ENCODE measurements at regions not wholly inside any gene's neighbourhood (a gene's known extent, or its start where the extent isn't known, plus 50 kb on each side); places are given as distances from the start of the nearest gene placed in this dataset.
"Not testable (repeated sequence)": the region's sequence is repeated elsewhere in the genome, so short reads cannot be mapped to it uniquely, and the experiment has no call there.

DNA sequence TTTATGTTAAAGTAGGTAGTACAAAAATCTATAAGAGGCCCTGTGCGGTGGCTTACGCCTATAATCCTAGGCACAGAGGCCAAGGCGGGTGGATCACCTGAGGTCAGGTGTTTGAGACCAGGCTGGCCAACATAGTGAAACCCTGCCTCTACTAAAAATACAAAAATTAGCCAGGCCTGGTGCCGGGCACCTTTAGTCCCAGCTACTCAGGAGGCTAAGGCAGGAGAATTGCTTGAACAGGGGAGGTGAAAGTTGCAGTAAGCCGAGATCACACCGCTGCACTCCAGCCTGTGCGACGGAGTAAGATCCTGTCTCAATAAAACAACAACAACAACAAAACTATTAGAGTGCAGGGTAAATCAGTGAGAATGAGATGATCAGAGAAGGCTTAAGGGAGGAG lies 634.5 kb downstream of the NR2F1-AS1 start:
- Mint-ChIP-seq H3K36me3 (no peaks in the 10 kb centered on the region), H3K4me1 (no peaks in the 10 kb centered on the region), H3K4me3 (no peak overlapping the region), H3K27me3 (no peaks in the 10 kb centered on the region), H3K9me3 (peaks cover 13% of the 10 kb centered on the region), H3K27ac (no peak overlapping the region)
- ATAC-seq = no peak

DNA sequence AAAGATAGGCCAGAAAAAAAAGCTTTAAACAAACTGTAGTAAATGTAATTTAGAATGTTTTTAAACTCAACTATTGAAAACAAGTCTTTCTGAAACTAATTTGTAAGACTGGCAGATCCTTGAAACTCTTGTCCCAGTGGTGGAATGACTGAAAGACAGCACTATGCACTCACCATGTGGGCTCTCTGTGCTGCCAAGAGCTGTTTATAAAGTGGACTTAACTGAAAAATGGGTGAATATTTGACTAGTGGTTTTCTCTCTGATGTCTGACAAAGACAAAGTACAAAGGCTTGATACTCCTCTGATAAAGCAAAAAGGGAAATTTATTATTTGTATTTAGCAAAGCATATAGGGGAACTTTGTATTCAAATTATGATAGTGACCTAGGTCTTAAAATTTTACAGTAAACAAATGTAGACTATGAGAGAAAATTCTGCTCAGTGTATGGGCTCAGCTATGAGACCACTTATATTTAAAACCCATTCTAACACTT lies 635.4 kb downstream of the NR2F1-AS1 start:
- Mint-ChIP-seq H3K27ac (no peak overlapping the region), H3K36me3 (no peaks in the 10 kb centered on the region), H3K27me3 (no peaks in the 10 kb centered on the region), H3K4me1 (no peaks in the 10 kb centered on the region), H3K4me3 (no peak overlapping the region), H3K9me3 (peaks cover 9% of the 10 kb centered on the region)
- ATAC-seq = no peak

DNA sequence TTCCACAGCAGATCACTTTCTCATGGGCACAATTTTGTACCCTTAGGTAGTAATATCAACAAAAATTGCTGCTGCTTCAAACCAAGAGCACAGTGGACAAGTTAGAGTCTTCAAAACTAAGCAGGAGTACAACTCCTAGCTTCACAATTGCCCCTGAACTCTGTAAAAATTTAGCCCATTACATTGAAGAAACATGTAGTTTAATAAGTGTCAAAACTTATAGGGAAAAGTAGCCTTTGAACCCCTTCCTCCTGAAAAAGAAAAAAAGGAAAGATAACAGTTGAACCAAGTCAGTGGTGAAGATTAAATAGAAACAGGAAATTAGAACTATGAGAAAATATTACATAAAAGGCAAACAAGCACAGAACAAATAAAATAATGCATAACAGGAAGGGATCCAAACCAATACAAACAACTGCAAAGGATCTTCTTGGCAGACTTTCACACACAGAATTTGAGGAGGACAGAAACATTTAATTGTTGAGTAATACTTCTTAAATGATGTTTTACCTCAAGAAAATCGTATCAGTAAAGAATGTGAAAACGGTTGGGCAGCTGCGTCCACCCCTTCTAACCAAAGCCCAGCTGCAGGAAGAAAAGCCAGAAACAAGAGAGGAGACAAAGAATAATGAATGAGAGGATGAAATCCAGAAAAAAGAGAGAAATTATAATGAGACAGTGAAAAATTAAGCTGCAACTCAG lies 636.0 kb downstream of the NR2F1-AS1 start:
- H3K4me3 Mint-ChIP-seq = no peak overlapping the region
- peaks cover 8% of the 10 kb centered on the region for H3K9me3 Mint-ChIP-seq
- no peaks in the 10 kb centered on the region for H3K27me3 Mint-ChIP-seq
- ATAC-seq = no peak
- H3K36me3 Mint-ChIP-seq = no peaks in the 10 kb centered on the region
- H3K27ac Mint-ChIP-seq = no peak overlapping the region
- no peaks in the 10 kb centered on the region for H3K4me1 Mint-ChIP-seq

DNA sequence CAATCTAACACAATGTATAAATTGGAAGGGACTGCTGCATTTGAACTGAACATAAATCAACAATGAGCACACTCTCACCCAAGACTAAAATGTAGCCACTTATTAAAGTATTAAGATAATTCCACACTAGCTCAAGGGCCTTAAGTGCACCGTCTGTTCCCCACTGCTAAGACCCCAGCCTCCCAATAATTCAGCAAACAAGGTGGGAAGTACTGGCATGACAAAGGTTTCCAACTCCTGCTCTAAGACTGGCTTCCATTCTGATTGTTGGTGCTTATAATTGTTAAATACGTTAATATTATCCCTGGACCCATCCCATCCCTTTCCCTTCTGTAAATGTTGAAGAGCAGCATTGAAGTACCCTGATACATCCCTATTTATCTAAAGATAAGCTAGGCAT lies 636.7 kb downstream of the NR2F1-AS1 start:
- no peaks in the 10 kb centered on the region for H3K27me3 Mint-ChIP-seq
- H3K9me3 Mint-ChIP-seq = peaks cover 6% of the 10 kb centered on the region
- no peaks in the 10 kb centered on the region for H3K36me3 Mint-ChIP-seq
- H3K4me1 Mint-ChIP-seq = no peaks in the 10 kb centered on the region
- no peak overlapping the region for H3K4me3 Mint-ChIP-seq
- no peak overlapping the region for H3K27ac Mint-ChIP-seq
- ATAC-seq = no peak

DNA sequence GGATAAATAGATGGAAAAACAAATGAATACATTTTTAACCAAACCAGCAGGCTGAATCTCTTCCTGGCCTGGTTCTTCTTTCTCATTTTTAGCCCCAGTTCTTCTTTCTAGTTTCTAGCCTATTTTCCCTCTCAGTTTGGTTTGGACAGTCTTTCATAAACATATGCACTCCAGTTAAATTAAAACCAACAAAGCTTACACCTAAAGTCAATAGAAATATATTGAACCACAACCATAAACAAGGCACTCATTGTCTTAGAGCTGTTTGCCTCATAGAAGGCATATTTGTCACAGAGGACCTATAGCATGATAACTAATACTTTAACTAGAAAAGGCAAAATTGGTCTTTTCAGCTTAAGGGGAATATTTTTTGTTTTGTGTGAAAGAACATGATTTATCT lies 638.3 kb downstream of the NR2F1-AS1 start:
- no peaks in the 10 kb centered on the region for H3K27me3 Mint-ChIP-seq
- peaks cover 6% of the 10 kb centered on the region for H3K9me3 Mint-ChIP-seq
- H3K27ac Mint-ChIP-seq = no peak overlapping the region
- no peaks in the 10 kb centered on the region for H3K4me1 Mint-ChIP-seq
- no peak for ATAC-seq
- H3K36me3 Mint-ChIP-seq = no peaks in the 10 kb centered on the region
- H3K4me3 Mint-ChIP-seq = no peak overlapping the region

DNA sequence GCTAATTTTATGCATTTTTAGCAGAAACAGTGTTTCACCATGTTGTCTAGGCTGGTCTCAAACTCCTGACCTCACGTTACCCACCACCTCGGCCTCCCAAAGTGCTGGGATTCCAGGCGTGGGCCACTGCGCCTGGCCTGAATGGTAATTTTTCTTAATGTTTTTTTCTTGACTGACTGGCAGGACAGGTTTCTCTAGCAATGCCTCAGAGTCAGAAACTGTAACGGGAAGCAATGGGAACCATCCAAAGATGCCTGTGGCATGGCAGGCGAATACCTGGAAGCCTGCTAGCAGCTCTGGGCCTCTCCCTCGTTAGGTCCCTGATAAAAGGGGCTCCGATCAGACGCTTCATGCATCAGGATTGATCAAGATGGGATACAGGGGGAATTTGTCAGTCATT lies 639.2 kb downstream of the NR2F1-AS1 start:
- Mint-ChIP-seq H3K4me1 (no peaks in the 10 kb centered on the region), H3K9me3 (peaks cover 2% of the 10 kb centered on the region), H3K27ac (no peak overlapping the region), H3K36me3 (no peaks in the 10 kb centered on the region), H3K4me3 (no peak overlapping the region), H3K27me3 (no peaks in the 10 kb centered on the region)
- no peak for ATAC-seq

- H3K36me3 Mint-ChIP-seq = no peaks in the 10 kb centered on the region
- H3K27me3 Mint-ChIP-seq = no peaks in the 10 kb centered on the region
- no peak for ATAC-seq
- H3K9me3 Mint-ChIP-seq = peaks cover 2% of the 10 kb centered on the region
- no peaks in the 10 kb centered on the region for H3K4me1 Mint-ChIP-seq
- H3K4me3 Mint-ChIP-seq = no peak overlapping the region
- no peak overlapping the region for H3K27ac Mint-ChIP-seq
These were observed 641.6 kb downstream of the NR2F1-AS1 start for GRCh38 chr5:92939428-92939827.

DNA sequence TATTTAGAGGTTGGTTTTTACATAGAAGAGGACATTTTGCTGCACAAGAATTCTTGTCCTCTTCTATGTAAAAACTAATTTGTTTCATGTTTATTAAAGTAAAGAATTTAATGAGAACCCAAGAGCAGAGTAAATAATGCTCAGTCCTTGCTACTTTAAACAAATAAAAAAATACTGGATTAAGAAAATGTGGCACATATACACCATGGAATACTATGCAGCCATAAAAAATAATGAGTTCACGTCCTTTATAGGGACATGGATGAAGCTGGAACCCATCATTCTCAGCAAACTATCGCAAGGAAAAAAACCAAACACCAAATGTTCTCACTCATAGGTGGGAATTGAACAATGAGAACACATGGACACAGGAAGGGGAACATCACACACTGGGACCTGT lies 643.6 kb downstream of the NR2F1-AS1 start:
- not testable (repeated sequence) for H3K9me3 Mint-ChIP-seq, H3K4me1 Mint-ChIP-seq, H3K27ac Mint-ChIP-seq, H3K36me3 Mint-ChIP-seq, ATAC-seq, H3K27me3 Mint-ChIP-seq, H3K4me3 Mint-ChIP-seq

- Mint-ChIP-seq H3K9me3 (no peaks in the 10 kb centered on the region), H3K4me1 (no peaks in the 10 kb centered on the region), H3K4me3 (no peak overlapping the region), H3K27ac (no peak overlapping the region), H3K27me3 (no peaks in the 10 kb centered on the region), H3K36me3 (no peaks in the 10 kb centered on the region)
- ATAC-seq = no peak
These were observed 651.0 kb downstream of the NR2F1-AS1 start for GRCh38 chr5:92930057-92930456.

GRCh38 chr5:92927291-92927778 lies 653.7 kb downstream of the NR2F1-AS1 start:
- H3K4me3 Mint-ChIP-seq = no peak overlapping the region
- no peaks in the 10 kb centered on the region for H3K9me3 Mint-ChIP-seq
- H3K36me3 Mint-ChIP-seq = no peaks in the 10 kb centered on the region
- no peaks in the 10 kb centered on the region for H3K27me3 Mint-ChIP-seq
- no peaks in the 10 kb centered on the region for H3K4me1 Mint-ChIP-seq
- no peak overlapping the region for H3K27ac Mint-ChIP-seq
- ATAC-seq = no peak

- Mint-ChIP-seq H3K9me3 (no peaks in the 10 kb centered on the region), H3K36me3 (no peaks in the 10 kb centered on the region), H3K27ac (no peak overlapping the region), H3K4me3 (no peak overlapping the region), H3K27me3 (no peaks in the 10 kb centered on the region), H3K4me1 (no peaks in the 10 kb centered on the region)
- no peak for ATAC-seq
These were observed 657.1 kb downstream of the NR2F1-AS1 start for GRCh38 chr5:92923885-92924284.

DNA sequence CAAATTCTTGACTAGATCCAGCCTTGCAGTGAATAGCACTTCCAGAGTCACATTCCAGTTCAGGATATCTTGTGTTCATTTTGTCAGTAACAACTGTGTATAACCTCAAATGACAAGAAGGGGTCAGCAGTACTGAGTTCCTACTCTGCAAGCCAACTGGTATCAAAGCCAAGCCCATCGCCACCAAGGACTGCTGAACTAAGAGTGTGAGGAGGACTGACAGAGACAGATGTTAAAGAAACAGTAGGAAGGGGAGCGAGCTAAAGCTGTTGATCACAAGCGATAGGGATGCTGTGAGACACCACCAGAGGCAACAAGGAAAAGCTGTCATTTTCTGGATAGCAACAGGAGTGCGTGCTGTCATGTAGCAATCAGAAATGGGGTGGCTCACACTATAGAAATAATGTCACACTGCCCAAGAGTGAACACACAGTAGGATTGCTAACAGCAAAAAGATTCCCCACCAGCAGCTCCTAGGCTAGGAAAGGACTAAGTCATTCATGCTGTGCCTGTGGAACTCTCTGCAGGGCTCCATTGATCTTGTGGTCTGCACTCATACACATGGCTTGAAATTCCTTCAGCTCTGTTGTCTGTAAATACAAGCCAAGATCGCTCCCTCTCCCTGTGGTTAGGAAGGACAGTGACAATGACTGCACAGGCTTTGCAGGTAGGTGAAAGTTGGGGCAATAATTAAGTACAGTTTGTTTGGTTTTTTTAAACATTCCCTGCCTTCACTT lies 658.6 kb downstream of the NR2F1-AS1 start:
- Mint-ChIP-seq H3K27me3 (no peaks in the 10 kb centered on the region), H3K4me3 (no peak overlapping the region), H3K36me3 (no peaks in the 10 kb centered on the region), H3K4me1 (no peaks in the 10 kb centered on the region), H3K27ac (no peak overlapping the region), H3K9me3 (no peaks in the 10 kb centered on the region)
- peak; percentile 7 for ATAC-seq

- Mint-ChIP-seq H3K4me3 (no peak overlapping the region), H3K27ac (no peak overlapping the region), H3K9me3 (no peaks in the 10 kb centered on the region), H3K27me3 (no peaks in the 10 kb centered on the region), H3K36me3 (no peaks in the 10 kb centered on the region), H3K4me1 (no peaks in the 10 kb centered on the region)
- ATAC-seq = no peak
These were observed 664.0 kb downstream of the NR2F1-AS1 start for GRCh38 chr5:92917044-92917443.

DNA sequence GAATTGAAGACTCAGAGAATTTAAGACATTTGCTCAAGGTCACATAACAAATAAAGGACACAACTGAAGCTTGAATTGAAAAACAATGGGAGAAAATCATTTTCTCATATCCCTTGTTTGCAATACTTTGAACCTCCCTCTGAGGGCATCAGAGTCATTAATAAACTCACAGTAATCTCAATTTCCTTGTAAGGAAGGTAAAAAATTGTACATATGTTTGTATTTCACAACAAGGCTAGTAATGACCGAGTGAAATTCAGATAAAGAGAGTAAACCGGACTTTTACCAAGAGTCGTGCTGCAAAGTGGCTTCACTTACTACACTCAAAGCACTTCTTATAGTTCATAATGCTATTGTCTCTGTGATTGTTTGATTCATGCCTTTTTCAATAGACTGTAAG lies 665.0 kb downstream of the NR2F1-AS1 start:
- Mint-ChIP-seq H3K9me3 (no peaks in the 10 kb centered on the region), H3K4me1 (no peaks in the 10 kb centered on the region), H3K27ac (no peak overlapping the region), H3K36me3 (no peaks in the 10 kb centered on the region), H3K27me3 (no peaks in the 10 kb centered on the region), H3K4me3 (no peak overlapping the region)
- no peak for ATAC-seq

DNA sequence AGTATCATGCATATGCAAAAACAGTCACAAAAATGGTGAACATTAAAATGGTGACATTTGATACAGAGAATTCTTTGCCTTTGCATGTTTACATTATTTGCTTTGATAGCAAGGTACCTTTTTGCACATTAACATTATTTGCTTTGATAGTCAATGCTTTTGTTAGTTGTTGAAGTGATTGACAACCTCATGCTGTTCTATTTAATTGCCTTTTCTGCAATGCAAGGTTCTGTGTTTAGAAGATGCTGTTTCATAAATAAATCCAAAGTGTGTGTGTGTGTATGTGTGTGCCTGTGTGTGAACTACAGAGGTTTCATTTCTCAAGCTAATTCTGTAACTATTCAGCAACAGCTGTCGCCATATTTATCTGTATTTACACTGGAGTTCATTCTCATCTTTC lies 668.7 kb downstream of the NR2F1-AS1 start:
- Mint-ChIP-seq H3K27ac (no peak overlapping the region), H3K9me3 (no peaks in the 10 kb centered on the region), H3K36me3 (no peaks in the 10 kb centered on the region), H3K4me1 (no peaks in the 10 kb centered on the region), H3K4me3 (no peak overlapping the region), H3K27me3 (no peaks in the 10 kb centered on the region)
- no peak for ATAC-seq

DNA sequence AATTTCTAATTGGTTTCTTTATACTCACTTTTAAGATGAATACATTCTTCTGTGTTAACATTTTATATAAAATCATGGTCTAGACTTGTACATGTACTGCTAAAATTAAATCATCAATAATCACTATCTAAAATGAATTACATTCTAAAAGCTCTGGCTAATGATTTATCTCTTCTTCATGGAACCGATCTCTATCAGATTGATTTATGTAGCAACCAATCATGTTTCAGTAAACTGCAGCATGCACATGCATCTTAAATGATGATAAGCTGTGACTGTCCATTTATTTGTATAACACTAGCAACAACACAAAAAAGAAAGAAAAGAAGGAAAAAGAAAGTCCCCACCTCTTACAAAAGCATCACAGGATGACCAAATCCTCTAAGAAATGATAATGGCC lies 669.2 kb downstream of the NR2F1-AS1 start:
- no peak overlapping the region for H3K4me3 Mint-ChIP-seq
- no peaks in the 10 kb centered on the region for H3K36me3 Mint-ChIP-seq
- H3K27me3 Mint-ChIP-seq = no peaks in the 10 kb centered on the region
- no peak overlapping the region for H3K27ac Mint-ChIP-seq
- ATAC-seq = no peak
- H3K9me3 Mint-ChIP-seq = no peaks in the 10 kb centered on the region
- H3K4me1 Mint-ChIP-seq = no peaks in the 10 kb centered on the region

Data from stimulated activated memory B cell treated with anti-CD40 and anti-IgM and Interleukin-4, amounts not matched to agents 10 μg/mL and 1 μg/mL and 100 μg/mL, for 72 hours (primary cell).